Erythroblast (primary cell): ENCODE measurements at regions not wholly inside any gene's neighbourhood (a gene's known extent, or its start where the extent isn't known, plus 50 kb on each side); places are given as distances from the start of the nearest gene placed in this dataset.

Source experiments
- GATA1 ChIP-seq: IDR thresholded peaks from 2 replicates; pipeline ENCODE4 v1.6.1; 2011; ENCODE audit warnings: low read depth, mild to moderate bottlenecking, control low read depth, low read length, moderate library complexity
- POLR2A ChIP-seq: IDR thresholded peaks from 2 replicates; pipeline ENCODE4 v1.6.1; 2011; ENCODE audit warnings: mild to moderate bottlenecking, low read length

DNA sequence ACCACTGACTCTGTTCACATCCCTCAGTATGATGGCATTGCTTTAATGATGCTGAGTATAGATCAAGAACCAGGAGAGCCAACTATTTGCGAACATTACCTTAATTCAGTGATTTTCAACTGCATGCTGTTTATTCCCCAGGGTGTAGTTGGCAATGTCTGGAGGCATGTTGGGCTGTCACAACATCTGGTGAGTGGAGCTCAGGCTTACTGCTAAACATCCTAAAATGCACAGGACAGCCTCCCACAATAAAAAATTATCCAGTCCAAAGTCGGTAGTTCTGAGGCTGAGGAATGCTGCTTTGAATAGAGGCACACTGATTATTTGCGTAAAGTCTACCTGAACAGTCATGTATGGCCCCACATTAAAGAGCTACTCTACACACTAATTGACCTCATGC lies 94.8 kb upstream of the OPRM1 start:
- TF ChIP-seq POLR2A (no peak), GATA1 (no peak)
